Mucosa of descending colon (tissue), 3 donors: ENCODE measurements at regions not wholly inside any gene's neighbourhood (a gene's known extent, or its start where the extent isn't known, plus 50 kb on each side); places are given as distances from the start of the nearest gene placed in this dataset.

Experiments used
- ATAC-seq: fragments of 200-7000 bp; cut with Tn5 transposase; one replicate; pipeline ENCODE4 v1.9.1; 2020; ENCODE audit warnings: mild to moderate bottlenecking, moderate library complexity
- DNase-seq, 3 donors: peaks; one replicate each; pipeline ENCODE4 v3.0.0-alpha.2; 2020
- H3K36me3 ChIP-seq: fragments of 200-600 bp; one replicate; pipeline ENCODE4 v1.8.0; 2021; ENCODE audit warnings: low read depth, mild to moderate bottlenecking
- H3K4me1 ChIP-seq: fragments of 200-600 bp; one replicate; pipeline ENCODE4 v1.8.0; 2021; ENCODE audit warnings: low read depth, mild to moderate bottlenecking
- H3K4me3 ChIP-seq: fragments of 200-600 bp; one replicate; pipeline ENCODE4 v1.8.0; 2021; ENCODE audit warnings: mild to moderate bottlenecking
- H3K9me3 ChIP-seq: fragments of 200-600 bp; one replicate; pipeline ENCODE4 v1.8.0; 2021; ENCODE audit warnings: mild to moderate bottlenecking
- intact Hi-C, 2 donors: fragments of 100-400 bp; cut with DNase I in 1 of 2; cut with micrococcal nuclease in 1 of 2; formaldehyde crosslinking; loops; one replicate each; pipeline versions ENCODE4 v1.11.0 to v1.11.1; 2022; cut with DNase I, micrococcal nuclease
- TF ChIP-seq, protein P1 (sequence below): fragments of 200-600 bp; IDR thresholded peaks from one replicate; pipeline ENCODE4 v1.8.0; 2022; ENCODE audit warnings: antibody characterized with exemption, mild to moderate bottlenecking
- donor health status: DM: no; HTN: no; CAD: no; lungs with moderate emphysema.
- donor health status: DM: no; HTN: no; CAD: no.
- donor health status: DM: no; HTN: yes; CAD: no.

DNA sequence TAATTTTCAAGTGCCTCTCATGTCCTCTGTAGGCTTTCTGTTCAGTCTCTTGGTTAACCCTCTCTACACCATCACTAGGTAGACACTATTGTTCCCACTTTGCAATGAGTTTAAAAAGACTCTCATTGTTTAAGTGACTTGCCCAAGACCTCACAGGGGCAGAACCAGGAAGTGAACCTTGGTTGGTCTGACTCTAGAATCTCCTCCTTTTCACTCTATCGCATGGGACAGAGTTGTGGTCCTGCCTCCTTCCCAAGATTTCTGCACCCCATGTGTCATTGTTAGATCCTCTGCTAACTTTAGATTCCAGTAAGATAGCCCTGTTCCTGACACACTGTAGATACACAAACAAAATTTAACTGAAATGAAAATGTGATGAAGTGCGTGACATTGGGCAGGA is 481.7 kb upstream of the USP24 start:
- TF ChIP-seq, protein P1, sequence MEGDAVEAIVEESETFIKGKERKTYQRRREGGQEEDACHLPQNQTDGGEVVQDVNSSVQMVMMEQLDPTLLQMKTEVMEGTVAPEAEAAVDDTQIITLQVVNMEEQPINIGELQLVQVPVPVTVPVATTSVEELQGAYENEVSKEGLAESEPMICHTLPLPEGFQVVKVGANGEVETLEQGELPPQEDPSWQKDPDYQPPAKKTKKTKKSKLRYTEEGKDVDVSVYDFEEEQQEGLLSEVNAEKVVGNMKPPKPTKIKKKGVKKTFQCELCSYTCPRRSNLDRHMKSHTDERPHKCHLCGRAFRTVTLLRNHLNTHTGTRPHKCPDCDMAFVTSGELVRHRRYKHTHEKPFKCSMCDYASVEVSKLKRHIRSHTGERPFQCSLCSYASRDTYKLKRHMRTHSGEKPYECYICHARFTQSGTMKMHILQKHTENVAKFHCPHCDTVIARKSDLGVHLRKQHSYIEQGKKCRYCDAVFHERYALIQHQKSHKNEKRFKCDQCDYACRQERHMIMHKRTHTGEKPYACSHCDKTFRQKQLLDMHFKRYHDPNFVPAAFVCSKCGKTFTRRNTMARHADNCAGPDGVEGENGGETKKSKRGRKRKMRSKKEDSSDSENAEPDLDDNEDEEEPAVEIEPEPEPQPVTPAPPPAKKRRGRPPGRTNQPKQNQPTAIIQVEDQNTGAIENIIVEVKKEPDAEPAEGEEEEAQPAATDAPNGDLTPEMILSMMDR = no peak
- no peak for DNase-seq
- no peaks in the 10 kb centered on the region for H3K9me3 ChIP-seq
- no peak overlapping the region for H3K4me3 ChIP-seq
- no peak for ATAC-seq
- no peaks in the 10 kb centered on the region for H3K4me1 ChIP-seq
- intact Hi-C loops = no loop called here
- H3K36me3 ChIP-seq = no peaks in the 10 kb centered on the region

DNA sequence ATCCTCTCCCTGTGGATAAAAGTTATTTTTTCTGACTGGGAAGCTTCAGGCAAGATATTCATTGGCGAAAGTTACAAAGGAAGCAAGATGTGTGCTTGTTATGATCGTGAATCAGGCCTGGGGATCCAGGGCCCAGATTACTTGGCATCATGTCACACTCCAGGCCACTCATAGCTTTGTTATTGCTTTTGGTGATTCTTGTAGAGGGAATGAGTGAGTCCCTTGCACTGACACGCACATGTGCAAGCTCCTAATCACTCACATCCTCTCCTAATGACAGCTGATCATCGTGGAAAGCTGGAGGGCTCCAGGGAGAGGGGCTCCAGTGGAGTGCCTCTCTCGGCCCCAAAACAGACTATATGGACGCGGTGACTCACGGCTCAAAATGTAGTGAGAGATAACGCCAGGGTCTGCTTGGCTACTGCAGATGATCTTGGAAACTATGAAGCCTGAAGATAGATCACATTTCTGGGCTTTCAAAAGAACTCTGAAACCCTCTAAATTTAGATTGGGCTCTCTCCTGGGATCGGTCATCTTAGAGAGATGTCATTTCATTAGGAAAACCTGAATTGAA is 481.1 kb upstream of the USP24 start:
- no peaks in the 10 kb centered on the region for H3K36me3 ChIP-seq
- H3K4me1 ChIP-seq = no peaks in the 10 kb centered on the region
- no peaks in the 10 kb centered on the region for H3K9me3 ChIP-seq
- TF ChIP-seq, protein P1 = no peak
- intact Hi-C loops = no loop called here
- DNase-seq (peak in 1 of 3 donors; percentile 15), ATAC-seq (peak; percentile 12)
- no peak overlapping the region for H3K4me3 ChIP-seq

DNA sequence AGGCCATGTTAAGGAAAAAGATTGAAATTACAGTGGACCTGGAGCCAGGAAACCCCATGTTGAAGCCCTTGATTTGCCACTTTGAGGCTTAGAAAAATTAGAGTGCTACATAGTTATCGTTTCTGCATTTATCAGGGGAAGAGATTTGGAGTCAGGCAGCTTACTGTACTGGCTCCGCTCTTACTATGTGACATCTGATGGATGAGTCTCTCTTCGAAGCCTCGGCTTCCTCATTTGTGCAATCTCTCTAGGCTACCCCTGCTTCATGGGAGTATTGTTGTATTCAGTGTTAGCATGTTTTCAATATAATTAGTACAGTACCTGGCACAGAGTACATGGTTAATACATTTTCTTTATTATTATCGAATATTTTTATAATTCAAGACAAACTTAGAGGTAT is 480.4 kb upstream of the USP24 start:
- Histone ChIP-seq H3K36me3 (no peaks in the 10 kb centered on the region), H3K4me3 (no peak overlapping the region), H3K4me1 (no peaks in the 10 kb centered on the region), H3K9me3 (no peaks in the 10 kb centered on the region)
- intact Hi-C loops = no loop called here
- no peak for ATAC-seq
- TF ChIP-seq, protein P1 = no peak
- no peak for DNase-seq

DNA sequence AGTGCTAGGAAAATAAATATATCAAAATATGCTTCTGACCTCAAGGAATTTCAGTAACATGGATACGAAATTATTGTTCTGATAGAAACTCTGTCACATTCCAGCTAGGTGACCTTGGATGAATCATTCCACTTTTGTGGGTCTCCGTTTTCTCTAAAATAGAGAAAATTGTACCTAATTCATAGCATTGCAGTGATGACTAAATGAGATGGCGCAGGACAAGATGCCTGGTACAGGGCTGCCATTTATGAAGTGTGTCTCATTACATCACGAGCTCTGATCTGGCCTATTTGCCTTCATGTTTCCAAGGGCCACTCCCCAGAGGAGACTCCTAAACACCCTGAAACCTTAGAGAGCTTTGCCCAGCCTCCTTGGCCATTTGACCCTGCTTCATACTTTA is 480.0 kb upstream of the USP24 start:
- no peaks in the 10 kb centered on the region for H3K36me3 ChIP-seq
- ATAC-seq (no peak), DNase-seq (no peak)
- no peaks in the 10 kb centered on the region for H3K4me1 ChIP-seq
- intact Hi-C loops = no loop called here
- H3K4me3 ChIP-seq = no peak overlapping the region
- TF ChIP-seq, protein P1 = no peak
- H3K9me3 ChIP-seq = no peaks in the 10 kb centered on the region

DNA sequence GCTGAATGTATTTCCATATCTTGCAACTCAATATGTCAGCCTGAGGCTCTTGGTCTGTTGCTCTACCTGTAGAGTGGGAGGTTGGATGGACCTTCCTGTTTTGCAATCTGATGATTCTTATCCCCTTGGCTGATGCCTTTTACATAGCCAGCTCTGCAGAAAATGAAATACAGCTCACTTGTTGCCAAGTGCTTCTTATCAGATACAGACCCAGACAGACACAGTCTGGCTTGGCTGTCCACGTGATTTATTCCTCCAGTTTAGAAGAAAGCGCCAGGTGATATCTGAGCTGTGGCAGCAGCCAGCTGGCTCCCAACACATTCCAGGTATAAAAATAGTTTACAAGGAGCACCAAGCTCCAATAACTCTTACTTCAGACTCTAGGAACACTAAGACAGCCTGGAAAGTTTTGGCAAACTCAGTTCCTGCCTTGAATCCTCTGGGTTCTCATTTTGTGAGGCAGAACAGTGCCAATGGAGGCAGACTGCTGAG is 479.2 kb upstream of the USP24 start:
- Histone ChIP-seq H3K36me3 (no peaks in the 10 kb centered on the region), H3K9me3 (no peaks in the 10 kb centered on the region), H3K4me3 (no peak overlapping the region), H3K4me1 (no peaks in the 10 kb centered on the region)
- DNase-seq (no peak), ATAC-seq (no peak)
- intact Hi-C loops = no loop called here
- TF ChIP-seq, protein P1 = no peak

DNA sequence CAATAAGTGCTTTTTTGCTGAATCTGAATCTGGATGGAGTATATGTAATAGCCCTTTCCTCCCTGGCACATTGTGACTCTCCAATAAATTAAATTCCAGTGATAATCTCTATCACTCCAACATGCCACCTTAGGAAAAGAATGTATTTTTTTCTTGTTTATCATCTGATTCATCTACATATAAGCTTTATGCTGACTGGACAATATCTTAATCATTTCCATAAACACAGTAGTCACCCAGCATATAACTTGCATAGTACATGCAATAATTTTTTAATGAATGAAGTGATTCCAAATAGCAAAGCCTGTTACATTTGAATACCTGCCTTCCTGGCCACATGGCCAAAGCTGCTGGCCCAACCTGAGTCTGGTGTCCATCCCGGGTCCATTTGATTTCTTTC is 477.6 kb upstream of the USP24 start:
- intact Hi-C loops = no loop called here
- DNase-seq = no peak
- ATAC-seq = no peak
- H3K36me3 ChIP-seq = no peaks in the 10 kb centered on the region
- no peaks in the 10 kb centered on the region for H3K9me3 ChIP-seq
- H3K4me1 ChIP-seq = no peaks in the 10 kb centered on the region
- TF ChIP-seq, protein P1 = no peak
- H3K4me3 ChIP-seq = no peak overlapping the region
